ENCODE measurements at regions not wholly inside any gene's neighbourhood (a gene's known extent, or its start where the extent isn't known, plus 50 kb on each side); places are given as distances from the start of the nearest gene placed in this dataset.

GRCh38 chr6:80939898-80940297 is 812.6 kb downstream of the TENT5A start:
- no peak overlapping the region for H3K27ac ChIP-seq (ENCODE audit: low read depth, low read length)
- no peaks in the 10 kb centered on the region for H3K4me1 ChIP-seq (ENCODE audit: control insufficient read depth, low read length)
- H3K36me3 ChIP-seq (ENCODE audit: control insufficient read depth, low read length): no peaks in the 10 kb centered on the region
- peaks cover 5% of the 10 kb centered on the region; the same call in 1 of the 2 replicates for H3K9me3 ChIP-seq (ENCODE audit: control insufficient read depth, insufficient read depth, low read length)
- no peak overlapping the region for H3K4me3 ChIP-seq (ENCODE audit: low read length)
- H4K20me1 ChIP-seq (ENCODE audit: control insufficient read depth, insufficient read depth, low read depth, low read length): no peaks in the 10 kb centered on the region
- H3F3A ChIP-seq (ENCODE audit: control insufficient read depth, insufficient read depth): no peaks in the 10 kb centered on the region
- TF ChIP-seq, protein P1, sequence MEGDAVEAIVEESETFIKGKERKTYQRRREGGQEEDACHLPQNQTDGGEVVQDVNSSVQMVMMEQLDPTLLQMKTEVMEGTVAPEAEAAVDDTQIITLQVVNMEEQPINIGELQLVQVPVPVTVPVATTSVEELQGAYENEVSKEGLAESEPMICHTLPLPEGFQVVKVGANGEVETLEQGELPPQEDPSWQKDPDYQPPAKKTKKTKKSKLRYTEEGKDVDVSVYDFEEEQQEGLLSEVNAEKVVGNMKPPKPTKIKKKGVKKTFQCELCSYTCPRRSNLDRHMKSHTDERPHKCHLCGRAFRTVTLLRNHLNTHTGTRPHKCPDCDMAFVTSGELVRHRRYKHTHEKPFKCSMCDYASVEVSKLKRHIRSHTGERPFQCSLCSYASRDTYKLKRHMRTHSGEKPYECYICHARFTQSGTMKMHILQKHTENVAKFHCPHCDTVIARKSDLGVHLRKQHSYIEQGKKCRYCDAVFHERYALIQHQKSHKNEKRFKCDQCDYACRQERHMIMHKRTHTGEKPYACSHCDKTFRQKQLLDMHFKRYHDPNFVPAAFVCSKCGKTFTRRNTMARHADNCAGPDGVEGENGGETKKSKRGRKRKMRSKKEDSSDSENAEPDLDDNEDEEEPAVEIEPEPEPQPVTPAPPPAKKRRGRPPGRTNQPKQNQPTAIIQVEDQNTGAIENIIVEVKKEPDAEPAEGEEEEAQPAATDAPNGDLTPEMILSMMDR (IDR thresholded peaks at IDR 0.05; ENCODE audit: low read depth, low read length, poor library complexity, severe bottlenecking): no peak
- TF ChIP-seq EZH2phosphoT487 (IDR thresholded peaks at IDR 0.05; ENCODE audit: borderline replicate concordance, low read length): no peak
- H3K27me3 ChIP-seq (ENCODE audit: control insufficient read depth, low read length): no peaks in the 10 kb centered on the region
- H3K79me2 ChIP-seq (ENCODE audit: control insufficient read depth, low read length): no peaks in the 10 kb centered on the region
- no peak overlapping the region for H3K4me2 ChIP-seq (ENCODE audit: low read length)
- no peaks in the 10 kb centered on the region for H3K9me2 ChIP-seq (replicated peaks; ENCODE audit: control insufficient read depth, low read length)

DNA sequence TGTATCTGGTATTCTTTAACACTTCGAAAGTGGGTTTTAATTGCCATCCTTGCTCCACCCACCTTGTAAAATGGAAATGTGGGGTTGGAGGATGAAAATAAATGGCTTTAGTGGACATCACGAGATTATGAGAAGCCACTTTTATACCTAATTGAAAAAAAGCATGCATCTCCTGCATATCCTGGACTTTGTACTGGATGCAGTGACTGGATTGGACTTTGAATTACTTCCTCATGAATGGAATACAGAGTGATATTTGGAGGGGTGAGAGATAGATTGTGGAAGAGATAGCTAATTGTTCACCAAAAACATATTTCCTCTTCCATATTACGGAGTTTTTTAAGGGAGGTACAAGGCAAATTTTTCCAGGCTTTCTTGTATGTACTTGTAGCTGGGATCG is 813.0 kb downstream of the TENT5A start:
- H3K79me2 ChIP-seq (ENCODE audit: control insufficient read depth, low read length): no peaks in the 10 kb centered on the region
- H4K20me1 ChIP-seq (ENCODE audit: control insufficient read depth, insufficient read depth, low read depth, low read length): no peaks in the 10 kb centered on the region
- no peaks in the 10 kb centered on the region for H3K9me2 ChIP-seq (replicated peaks; ENCODE audit: control insufficient read depth, low read length)
- TF ChIP-seq EZH2phosphoT487 (IDR thresholded peaks at IDR 0.05; ENCODE audit: borderline replicate concordance, low read length): no peak
- no peak overlapping the region for H3K4me2 ChIP-seq (ENCODE audit: low read length)
- H3K4me3 ChIP-seq (ENCODE audit: low read length): no peak overlapping the region
- H3K9me3 ChIP-seq (ENCODE audit: control insufficient read depth, insufficient read depth, low read length): peaks cover 5% of the 10 kb centered on the region; the same call in 1 of the 2 replicates
- H3K27me3 ChIP-seq (ENCODE audit: control insufficient read depth, low read length): no peaks in the 10 kb centered on the region
- no peaks in the 10 kb centered on the region for H3K4me1 ChIP-seq (ENCODE audit: control insufficient read depth, low read length)
- H3K36me3 ChIP-seq (ENCODE audit: control insufficient read depth, low read length): no peaks in the 10 kb centered on the region
- no peak overlapping the region for H3K27ac ChIP-seq (ENCODE audit: low read depth, low read length)
- H3F3A ChIP-seq (ENCODE audit: control insufficient read depth, insufficient read depth): no peaks in the 10 kb centered on the region

- H3K9me2 ChIP-seq (replicated peaks; ENCODE audit: control insufficient read depth, low read length): no peaks in the 10 kb centered on the region
- no peaks in the 10 kb centered on the region for H3K36me3 ChIP-seq (ENCODE audit: control insufficient read depth, low read length)
- H3F3A ChIP-seq (ENCODE audit: control insufficient read depth, insufficient read depth): no peaks in the 10 kb centered on the region
- H3K9me3 ChIP-seq (ENCODE audit: control insufficient read depth, insufficient read depth, low read length): peaks cover 5% of the 10 kb centered on the region; the same call in 1 of the 2 replicates
- H3K4me3 ChIP-seq (ENCODE audit: low read length): no peak overlapping the region
- TF ChIP-seq, protein P1 (IDR thresholded peaks at IDR 0.05; ENCODE audit: low read depth, low read length, poor library complexity, severe bottlenecking): no peak
- no peak for TF ChIP-seq EZH2phosphoT487 (IDR thresholded peaks at IDR 0.05; ENCODE audit: borderline replicate concordance, low read length)
- H3K27me3 ChIP-seq (ENCODE audit: control insufficient read depth, low read length): no peaks in the 10 kb centered on the region
- no peaks in the 10 kb centered on the region for H4K20me1 ChIP-seq (ENCODE audit: control insufficient read depth, insufficient read depth, low read depth, low read length)
- H3K79me2 ChIP-seq (ENCODE audit: control insufficient read depth, low read length): no peaks in the 10 kb centered on the region
- H3K4me2 ChIP-seq (ENCODE audit: low read length): no peak overlapping the region
- H3K4me1 ChIP-seq (ENCODE audit: control insufficient read depth, low read length): no peaks in the 10 kb centered on the region
- no peak overlapping the region for H3K27ac ChIP-seq (ENCODE audit: low read depth, low read length)
These were observed 814.4 kb downstream of the TENT5A start for GRCh38 chr6:80938131-80938530.

- no peaks in the 10 kb centered on the region for H3K9me2 ChIP-seq (replicated peaks; ENCODE audit: control insufficient read depth, low read length)
These were observed 820.1 kb downstream of the TENT5A start for GRCh38 chr6:80932359-80932758.

More at GRCh38 chr6:80932359-80932758, 820.1 kb downstream of the TENT5A start:
- Histone ChIP-seq H3K27ac (ENCODE audit: low read depth, low read length) (no peak overlapping the region), H3K4me3 (ENCODE audit: low read length) (no peak overlapping the region), H3F3A (ENCODE audit: control insufficient read depth, insufficient read depth) (no peaks in the 10 kb centered on the region), H3K27me3 (ENCODE audit: control insufficient read depth, low read length) (no peaks in the 10 kb centered on the region), H3K36me3 (ENCODE audit: control insufficient read depth, low read length) (no peaks in the 10 kb centered on the region), H3K79me2 (ENCODE audit: control insufficient read depth, low read length) (no peaks in the 10 kb centered on the region), H3K4me2 (ENCODE audit: low read length) (no peak overlapping the region), H3K4me1 (ENCODE audit: control insufficient read depth, low read length) (no peaks in the 10 kb centered on the region), H3K9me3 (ENCODE audit: control insufficient read depth, insufficient read depth, low read length) (peaks cover 5% of the 10 kb centered on the region; the same call in 1 of the 2 replicates), H4K20me1 (ENCODE audit: control insufficient read depth, insufficient read depth, low read depth, low read length) (no peaks in the 10 kb centered on the region)
- TF ChIP-seq, protein P1 (IDR thresholded peaks at IDR 0.05; ENCODE audit: low read depth, low read length, poor library complexity, severe bottlenecking): no peak
- no peak for TF ChIP-seq EZH2phosphoT487 (IDR thresholded peaks at IDR 0.05; ENCODE audit: borderline replicate concordance, low read length)

All from DOHH2 (cell line).